ENCODE measurements at regions not wholly inside any gene's neighbourhood (a gene's known extent, or its start where the extent isn't known, plus 50 kb on each side); places are given as distances from the start of the nearest gene placed in this dataset.

DNA sequence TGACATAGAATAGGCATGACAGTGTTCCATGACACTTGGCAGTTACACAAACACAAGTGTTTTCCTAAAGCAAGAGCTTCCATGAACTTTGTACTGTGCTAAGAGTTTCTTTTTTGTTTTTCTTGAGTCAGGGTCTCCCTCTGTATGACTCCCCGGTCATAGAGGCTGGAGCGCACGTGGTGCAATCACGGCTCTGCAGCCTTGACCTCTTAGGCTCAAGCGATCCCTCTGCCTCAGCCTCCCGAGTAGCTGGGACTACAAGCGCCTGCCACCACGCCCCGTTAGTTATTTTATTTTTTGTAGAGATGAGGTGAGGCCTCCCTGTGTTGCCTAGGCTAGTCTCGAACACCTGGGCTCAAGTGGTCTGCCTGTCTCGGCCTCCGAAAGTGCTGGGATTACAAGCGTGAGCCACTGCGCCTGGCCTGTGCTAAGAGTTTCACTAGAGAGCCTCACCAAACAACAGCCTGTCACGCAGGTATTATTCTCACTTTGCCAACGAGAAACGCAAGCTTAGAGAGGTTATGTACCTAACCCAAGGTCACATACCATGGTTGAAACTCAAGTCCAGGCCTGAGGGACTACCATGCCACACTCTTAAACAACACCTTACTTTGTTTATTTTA lies 355.9 kb downstream of the KLF12 start (continued):
- TF ChIP-seq, protein P1, sequence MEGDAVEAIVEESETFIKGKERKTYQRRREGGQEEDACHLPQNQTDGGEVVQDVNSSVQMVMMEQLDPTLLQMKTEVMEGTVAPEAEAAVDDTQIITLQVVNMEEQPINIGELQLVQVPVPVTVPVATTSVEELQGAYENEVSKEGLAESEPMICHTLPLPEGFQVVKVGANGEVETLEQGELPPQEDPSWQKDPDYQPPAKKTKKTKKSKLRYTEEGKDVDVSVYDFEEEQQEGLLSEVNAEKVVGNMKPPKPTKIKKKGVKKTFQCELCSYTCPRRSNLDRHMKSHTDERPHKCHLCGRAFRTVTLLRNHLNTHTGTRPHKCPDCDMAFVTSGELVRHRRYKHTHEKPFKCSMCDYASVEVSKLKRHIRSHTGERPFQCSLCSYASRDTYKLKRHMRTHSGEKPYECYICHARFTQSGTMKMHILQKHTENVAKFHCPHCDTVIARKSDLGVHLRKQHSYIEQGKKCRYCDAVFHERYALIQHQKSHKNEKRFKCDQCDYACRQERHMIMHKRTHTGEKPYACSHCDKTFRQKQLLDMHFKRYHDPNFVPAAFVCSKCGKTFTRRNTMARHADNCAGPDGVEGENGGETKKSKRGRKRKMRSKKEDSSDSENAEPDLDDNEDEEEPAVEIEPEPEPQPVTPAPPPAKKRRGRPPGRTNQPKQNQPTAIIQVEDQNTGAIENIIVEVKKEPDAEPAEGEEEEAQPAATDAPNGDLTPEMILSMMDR (IDR thresholded peaks at IDR 0.05 in 2 of 3, conservative IDR thresholded peaks at IDR 0.05 in 1 of 3; ENCODE audit: borderline replicate concordance in 1 of 3, insufficient read depth in 1 of 3, low read depth in 2 of 3, low read length in 2 of 3): no peak

DNA sequence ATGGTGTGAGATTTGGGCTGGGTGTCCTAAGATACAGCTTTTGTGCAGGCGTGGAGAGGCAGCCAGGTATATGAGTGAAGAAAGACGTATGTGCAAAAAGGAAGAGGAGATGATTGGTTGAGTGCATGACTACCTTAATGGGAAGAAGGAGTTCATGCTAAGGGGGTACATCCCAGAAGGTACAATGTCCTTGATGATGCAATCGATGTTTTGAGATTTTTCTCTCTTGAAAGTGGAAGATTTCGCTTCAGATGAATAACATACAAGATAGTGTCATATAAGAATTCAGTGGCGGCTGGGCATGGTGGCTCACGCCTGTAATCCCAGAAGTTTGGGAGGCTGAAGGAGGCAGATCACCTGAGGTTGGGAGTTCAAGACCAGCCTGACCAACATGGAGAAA lies 357.1 kb downstream of the KLF12 start:
- no peak for ATAC-seq
- H2AFZ ChIP-seq (ENCODE audit: low read depth, low read length, poor library complexity, severe bottlenecking): no peak overlapping the region
- no peaks in the 10 kb centered on the region for H3K36me3 ChIP-seq (ENCODE audit: control insufficient read depth in 1 of 2, insufficient read depth in 2 of 2, low read length in 2 of 2)
- H3K9me3 ChIP-seq (ENCODE audit: control insufficient read depth in 1 of 2, insufficient read depth in 1 of 2, low read depth in 1 of 2, low read length in 2 of 2): no peaks in the 10 kb centered on the region
- no peak overlapping the region for H3K4me2 ChIP-seq (ENCODE audit: low read length)
- no peaks in the 10 kb centered on the region for H4K20me1 ChIP-seq (ENCODE audit: insufficient read depth)
- BruUV-seq (replicated peaks): no TSS peak
- H3K4me1 ChIP-seq (ENCODE audit: control insufficient read depth in 1 of 2, insufficient read depth in 2 of 2, low read length in 2 of 2): no peaks in the 10 kb centered on the region
- H3K27me3 ChIP-seq (ENCODE audit: insufficient read depth, low read length): no peaks in the 10 kb centered on the region
- RAD21 ChIA-PET (ENCODE audit: low non-redundant PET in 1 of 2, low total read pairs in 2 of 2, uncharacterized antibody in 2 of 2, unreplicated experiment in 2 of 2): no interaction called here
- DNase-seq (ENCODE audit: low read depth, low spot score): no peak
- no peak overlapping the region for H3K27ac ChIP-seq (ENCODE audit: low read depth, low read length)
- H3K9me2 ChIP-seq (ENCODE audit: insufficient read depth): no peaks in the 10 kb centered on the region
- H3K4me3 ChIP-seq (replicated peaks in 1 of 2; ENCODE audit: low read depth in 1 of 2, low read length in 2 of 2): no peak overlapping the region
- no peaks in the 10 kb centered on the region for H3K79me2 ChIP-seq (ENCODE audit: insufficient read depth, low read length)
- POLR2A ChIA-PET: no interaction called here
- H3K9ac ChIP-seq (ENCODE audit: low read length): no peak overlapping the region
- CTCF ChIA-PET: no interaction called here
- intact Hi-C loops (cut with micrococcal nuclease): no loop called here
- TF ChIP-seq EGR1 (IDR thresholded peaks at IDR 0.05; ENCODE audit: low read depth) (no peak), FOSL1 (IDR thresholded peaks at IDR 0.05; ENCODE audit: low read depth) (no peak), CBX3 (IDR thresholded peaks at IDR 0.05; ENCODE audit: low read depth) (no peak), ZNF274 (IDR thresholded peaks at IDR 0.05; ENCODE audit: low read depth, low read length) (no peak), ZFX (IDR thresholded peaks at IDR 0.05) (no peak), YY1 (IDR thresholded peaks at IDR 0.05; ENCODE audit: extremely low read depth, insufficient replicate concordance, low read depth, low read length) (no peak), SP1 (IDR thresholded peaks at IDR 0.05; ENCODE audit: low read depth) (no peak), RAD21 (IDR thresholded peaks at IDR 0.05; ENCODE audit: low read depth) (no peak), CEBPB (IDR thresholded peaks at IDR 0.05; ENCODE audit: low read depth) (no peak)
- TF ChIP-seq, protein P2, sequence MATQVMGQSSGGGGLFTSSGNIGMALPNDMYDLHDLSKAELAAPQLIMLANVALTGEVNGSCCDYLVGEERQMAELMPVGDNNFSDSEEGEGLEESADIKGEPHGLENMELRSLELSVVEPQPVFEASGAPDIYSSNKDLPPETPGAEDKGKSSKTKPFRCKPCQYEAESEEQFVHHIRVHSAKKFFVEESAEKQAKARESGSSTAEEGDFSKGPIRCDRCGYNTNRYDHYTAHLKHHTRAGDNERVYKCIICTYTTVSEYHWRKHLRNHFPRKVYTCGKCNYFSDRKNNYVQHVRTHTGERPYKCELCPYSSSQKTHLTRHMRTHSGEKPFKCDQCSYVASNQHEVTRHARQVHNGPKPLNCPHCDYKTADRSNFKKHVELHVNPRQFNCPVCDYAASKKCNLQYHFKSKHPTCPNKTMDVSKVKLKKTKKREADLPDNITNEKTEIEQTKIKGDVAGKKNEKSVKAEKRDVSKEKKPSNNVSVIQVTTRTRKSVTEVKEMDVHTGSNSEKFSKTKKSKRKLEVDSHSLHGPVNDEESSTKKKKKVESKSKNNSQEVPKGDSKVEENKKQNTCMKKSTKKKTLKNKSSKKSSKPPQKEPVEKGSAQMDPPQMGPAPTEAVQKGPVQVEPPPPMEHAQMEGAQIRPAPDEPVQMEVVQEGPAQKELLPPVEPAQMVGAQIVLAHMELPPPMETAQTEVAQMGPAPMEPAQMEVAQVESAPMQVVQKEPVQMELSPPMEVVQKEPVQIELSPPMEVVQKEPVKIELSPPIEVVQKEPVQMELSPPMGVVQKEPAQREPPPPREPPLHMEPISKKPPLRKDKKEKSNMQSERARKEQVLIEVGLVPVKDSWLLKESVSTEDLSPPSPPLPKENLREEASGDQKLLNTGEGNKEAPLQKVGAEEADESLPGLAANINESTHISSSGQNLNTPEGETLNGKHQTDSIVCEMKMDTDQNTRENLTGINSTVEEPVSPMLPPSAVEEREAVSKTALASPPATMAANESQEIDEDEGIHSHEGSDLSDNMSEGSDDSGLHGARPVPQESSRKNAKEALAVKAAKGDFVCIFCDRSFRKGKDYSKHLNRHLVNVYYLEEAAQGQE (IDR thresholded peaks at IDR 0.05; ENCODE audit: low read depth): no peak
- TF ChIP-seq, protein P3, sequence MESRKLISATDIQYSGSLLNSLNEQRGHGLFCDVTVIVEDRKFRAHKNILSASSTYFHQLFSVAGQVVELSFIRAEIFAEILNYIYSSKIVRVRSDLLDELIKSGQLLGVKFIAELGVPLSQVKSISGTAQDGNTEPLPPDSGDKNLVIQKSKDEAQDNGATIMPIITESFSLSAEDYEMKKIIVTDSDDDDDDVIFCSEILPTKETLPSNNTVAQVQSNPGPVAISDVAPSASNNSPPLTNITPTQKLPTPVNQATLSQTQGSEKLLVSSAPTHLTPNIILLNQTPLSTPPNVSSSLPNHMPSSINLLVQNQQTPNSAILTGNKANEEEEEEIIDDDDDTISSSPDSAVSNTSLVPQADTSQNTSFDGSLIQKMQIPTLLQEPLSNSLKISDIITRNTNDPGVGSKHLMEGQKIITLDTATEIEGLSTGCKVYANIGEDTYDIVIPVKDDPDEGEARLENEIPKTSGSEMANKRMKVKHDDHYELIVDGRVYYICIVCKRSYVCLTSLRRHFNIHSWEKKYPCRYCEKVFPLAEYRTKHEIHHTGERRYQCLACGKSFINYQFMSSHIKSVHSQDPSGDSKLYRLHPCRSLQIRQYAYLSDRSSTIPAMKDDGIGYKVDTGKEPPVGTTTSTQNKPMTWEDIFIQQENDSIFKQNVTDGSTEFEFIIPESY (IDR thresholded peaks at IDR 0.05; ENCODE audit: extremely low read depth, insufficient replicate concordance, low read length): no peak
- TF ChIP-seq, protein P4, sequence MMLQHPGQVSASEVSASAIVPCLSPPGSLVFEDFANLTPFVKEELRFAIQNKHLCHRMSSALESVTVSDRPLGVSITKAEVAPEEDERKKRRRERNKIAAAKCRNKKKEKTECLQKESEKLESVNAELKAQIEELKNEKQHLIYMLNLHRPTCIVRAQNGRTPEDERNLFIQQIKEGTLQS (IDR thresholded peaks at IDR 0.05): no peak
- TF ChIP-seq, protein P5, sequence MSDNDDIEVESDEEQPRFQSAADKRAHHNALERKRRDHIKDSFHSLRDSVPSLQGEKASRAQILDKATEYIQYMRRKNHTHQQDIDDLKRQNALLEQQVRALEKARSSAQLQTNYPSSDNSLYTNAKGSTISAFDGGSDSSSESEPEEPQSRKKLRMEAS (IDR thresholded peaks at IDR 0.05): no peak
- TF ChIP-seq, protein P1 (IDR thresholded peaks at IDR 0.05 in 2 of 3, conservative IDR thresholded peaks at IDR 0.05 in 1 of 3; ENCODE audit: borderline replicate concordance in 1 of 3, insufficient read depth in 1 of 3, low read depth in 2 of 3, low read length in 2 of 3): no peak

Data from HCT116 (cell line).